ENCODE measurements at regions not wholly inside any gene's neighbourhood (a gene's known extent, or its start where the extent isn't known, plus 50 kb on each side); places are given as distances from the start of the nearest gene placed in this dataset.

DNA sequence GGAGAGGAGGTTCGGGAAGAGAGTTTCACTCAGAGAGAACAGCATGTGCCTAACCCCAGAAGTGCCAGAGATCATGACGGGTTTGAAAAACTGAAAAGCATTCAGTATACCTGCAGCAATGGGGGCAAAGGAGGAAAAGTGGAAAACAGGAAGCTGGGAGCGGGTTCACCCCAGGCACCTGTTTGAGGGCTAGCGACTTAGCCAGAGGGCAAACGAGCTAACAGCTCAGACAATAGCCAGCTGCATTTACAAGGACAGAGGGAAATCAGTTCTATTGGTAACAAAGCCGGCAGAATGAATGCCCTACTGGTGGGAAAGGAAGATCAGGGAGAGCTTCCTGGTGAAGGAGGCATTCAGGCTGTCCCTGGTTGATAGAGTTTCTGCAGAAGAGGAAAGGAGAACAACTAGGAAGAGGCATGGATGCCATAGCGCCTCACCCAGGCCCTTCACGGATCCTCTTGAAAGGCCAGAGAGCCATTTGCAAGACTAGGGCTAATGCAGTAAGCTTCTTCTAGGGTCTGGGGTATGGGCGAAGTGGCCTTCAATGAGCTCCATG is 141.7 kb upstream of the ADRA1B start:
- TF ChIP-seq, protein P1, sequence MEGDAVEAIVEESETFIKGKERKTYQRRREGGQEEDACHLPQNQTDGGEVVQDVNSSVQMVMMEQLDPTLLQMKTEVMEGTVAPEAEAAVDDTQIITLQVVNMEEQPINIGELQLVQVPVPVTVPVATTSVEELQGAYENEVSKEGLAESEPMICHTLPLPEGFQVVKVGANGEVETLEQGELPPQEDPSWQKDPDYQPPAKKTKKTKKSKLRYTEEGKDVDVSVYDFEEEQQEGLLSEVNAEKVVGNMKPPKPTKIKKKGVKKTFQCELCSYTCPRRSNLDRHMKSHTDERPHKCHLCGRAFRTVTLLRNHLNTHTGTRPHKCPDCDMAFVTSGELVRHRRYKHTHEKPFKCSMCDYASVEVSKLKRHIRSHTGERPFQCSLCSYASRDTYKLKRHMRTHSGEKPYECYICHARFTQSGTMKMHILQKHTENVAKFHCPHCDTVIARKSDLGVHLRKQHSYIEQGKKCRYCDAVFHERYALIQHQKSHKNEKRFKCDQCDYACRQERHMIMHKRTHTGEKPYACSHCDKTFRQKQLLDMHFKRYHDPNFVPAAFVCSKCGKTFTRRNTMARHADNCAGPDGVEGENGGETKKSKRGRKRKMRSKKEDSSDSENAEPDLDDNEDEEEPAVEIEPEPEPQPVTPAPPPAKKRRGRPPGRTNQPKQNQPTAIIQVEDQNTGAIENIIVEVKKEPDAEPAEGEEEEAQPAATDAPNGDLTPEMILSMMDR (IDR thresholded peaks at IDR 0.05; ENCODE audit: borderline replicate concordance, extremely low read depth, low read length, poor library complexity, severe bottlenecking) = no peak
- TF ChIP-seq EZH2 (IDR thresholded peaks at IDR 0.05; ENCODE audit: borderline replicate concordance, low read depth, low read length, severe bottlenecking) = no peak
